Gastroesophageal sphincter (tissue), 4 donors: ENCODE measurements at regions not wholly inside any gene's neighbourhood (a gene's known extent, or its start where the extent isn't known, plus 50 kb on each side); places are given as distances from the start of the nearest gene placed in this dataset.

ENCODE experiments used
- ATAC-seq: fragments of 150-250 bp; one replicate; pipeline ENCODE4 v1.9.1; 2016; ENCODE audit warnings: mild to moderate bottlenecking, moderate library complexity
- H3K27ac ChIP-seq, 4 donors: fragments of 200-600 bp; sonication (generic) in 3 of 4; 1 replicate in 3 of 4; 2 replicates in 1 of 4; pipeline ENCODE4 v1.5.1; 2016 to 2019
- H3K27me3 ChIP-seq: fragments of 200-600 bp; sonication (generic); one replicate; pipeline ENCODE4 v1.5.1; 2019
- H3K36me3 ChIP-seq, 2 donors: fragments of 200-600 bp; sonication (generic); one replicate each; pipeline ENCODE4 v1.5.1; 2019; ENCODE audit warnings: control low read depth in 1 of 2
- H3K4me1 ChIP-seq, 3 donors: fragments of 200-600 bp; sonication (generic); 1 replicate in 2 of 3; 2 replicates in 1 of 3; pipeline ENCODE4 v1.5.1; 2016 to 2019; ENCODE audit warnings: control low read depth in 2 of 3
- H3K4me3 ChIP-seq, 2 donors: fragments of 200-600 bp; sonication (generic); one replicate each; pipeline ENCODE4 v1.5.1; 2019; ENCODE audit warnings: mild to moderate bottlenecking in 1 of 2, moderate library complexity in 1 of 2
- H3K9me3 ChIP-seq, 3 donors: fragments of 200-600 bp; sonication (generic); one replicate each; pipeline ENCODE4 v1.5.1; 2017 to 2019; ENCODE audit warnings: control low read depth in 2 of 3
- EP300 ChIP-seq: sonication (generic); formaldehyde crosslinking; IDR thresholded peaks from one replicate; pipeline ENCODE4 v1.6.1; 2017; ENCODE audit warnings: antibody characterized with exemption, mild to moderate bottlenecking
- POLR2A ChIP-seq, 2 donors: fragments of 450-650 bp; IDR thresholded peaks; one replicate each; pipeline ENCODE4 v1.6.1; 2017; ENCODE audit warnings: antibody characterized with exemption in 2 of 2, mild to moderate bottlenecking in 2 of 2, moderate library complexity in 1 of 2
- POLR2AphosphoS5 ChIP-seq: sonication (generic); formaldehyde crosslinking; IDR thresholded peaks from one replicate; pipeline ENCODE4 v1.6.1; 2017; ENCODE audit warnings: antibody characterized with exemption
- WGBS, 2 donors: methylation state at CpG; one replicate each; pipeline ENCODE4 v1.1.5; 2018; ENCODE audit warnings: low coverage in 1 of 2; 5-methylcytosine and 5-hydroxymethylcytosine counted together
- TF ChIP-seq, protein P1 (sequence below), 4 experiments: fragments of 200-600 bp in 2 of 4; fragments of 450-650 bp in 2 of 4; sonication (generic) in 1 of 4; IDR thresholded peaks; one replicate each; pipeline ENCODE4 v1.5.1; 2017 to 2019; ENCODE audit warnings: antibody characterized with exemption in 4 of 4, mild to moderate bottlenecking in 2 of 4, moderate library complexity in 2 of 4

- no peaks in the 10 kb centered on the region for H3K36me3 ChIP-seq
- 90% methylated on average over 1 of the region's 1 CpG; no CpG with 5 or more reads in 1 of the 2 donors for WGBS, 2 donors
- H3K4me1 ChIP-seq = no peaks in the 10 kb centered on the region
- H3K4me3 ChIP-seq = no peak overlapping the region
- H3K27me3 ChIP-seq = no peaks in the 10 kb centered on the region
- no peaks in the 10 kb centered on the region for H3K9me3 ChIP-seq
- no peak overlapping the region for H3K27ac ChIP-seq
- TF ChIP-seq POLR2AphosphoS5 (no peak), EP300 (no peak), POLR2A (IDR thresholded peaks at IDR 0.05) (no peak)
- TF ChIP-seq, protein P1, sequence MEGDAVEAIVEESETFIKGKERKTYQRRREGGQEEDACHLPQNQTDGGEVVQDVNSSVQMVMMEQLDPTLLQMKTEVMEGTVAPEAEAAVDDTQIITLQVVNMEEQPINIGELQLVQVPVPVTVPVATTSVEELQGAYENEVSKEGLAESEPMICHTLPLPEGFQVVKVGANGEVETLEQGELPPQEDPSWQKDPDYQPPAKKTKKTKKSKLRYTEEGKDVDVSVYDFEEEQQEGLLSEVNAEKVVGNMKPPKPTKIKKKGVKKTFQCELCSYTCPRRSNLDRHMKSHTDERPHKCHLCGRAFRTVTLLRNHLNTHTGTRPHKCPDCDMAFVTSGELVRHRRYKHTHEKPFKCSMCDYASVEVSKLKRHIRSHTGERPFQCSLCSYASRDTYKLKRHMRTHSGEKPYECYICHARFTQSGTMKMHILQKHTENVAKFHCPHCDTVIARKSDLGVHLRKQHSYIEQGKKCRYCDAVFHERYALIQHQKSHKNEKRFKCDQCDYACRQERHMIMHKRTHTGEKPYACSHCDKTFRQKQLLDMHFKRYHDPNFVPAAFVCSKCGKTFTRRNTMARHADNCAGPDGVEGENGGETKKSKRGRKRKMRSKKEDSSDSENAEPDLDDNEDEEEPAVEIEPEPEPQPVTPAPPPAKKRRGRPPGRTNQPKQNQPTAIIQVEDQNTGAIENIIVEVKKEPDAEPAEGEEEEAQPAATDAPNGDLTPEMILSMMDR (IDR thresholded peaks at IDR 0.05) = no peak
- no peak for ATAC-seq
Measured at GRCh38 chr12:66733321-66733720, 54.4 kb upstream of the GRIP1 start.

GRCh38 chr12:66733839-66734238 lies 55.0 kb upstream of the GRIP1 start:
- no peak for TF ChIP-seq EP300
- TF ChIP-seq POLR2A (IDR thresholded peaks at IDR 0.05) = no peak
- TF ChIP-seq, protein P1 (IDR thresholded peaks at IDR 0.05) = no peak
- no peak for TF ChIP-seq POLR2AphosphoS5
- H3K4me1 ChIP-seq = no peaks in the 10 kb centered on the region
- no peaks in the 10 kb centered on the region for H3K27me3 ChIP-seq
- no peaks in the 10 kb centered on the region for H3K36me3 ChIP-seq
- H3K9me3 ChIP-seq = no peaks in the 10 kb centered on the region
- ATAC-seq = no peak
- H3K4me3 ChIP-seq = no peak overlapping the region
- H3K27ac ChIP-seq = no peak overlapping the region
- WGBS, 2 donors = 85 to 96% methylated on average over 4 of the region's 4 CpGs

GRCh38 chr12:66735275-66735674 lies 56.4 kb upstream of the GRIP1 start:
- H3K4me1 ChIP-seq = no peaks in the 10 kb centered on the region
- no peaks in the 10 kb centered on the region for H3K27me3 ChIP-seq
- H3K9me3 ChIP-seq = no peaks in the 10 kb centered on the region
- H3K36me3 ChIP-seq = no peaks in the 10 kb centered on the region
- 78 to 81% methylated on average over 3 to 4 of the region's 4 CpGs for WGBS, 2 donors
- TF ChIP-seq, protein P1 (IDR thresholded peaks at IDR 0.05) = no peak
- TF ChIP-seq POLR2AphosphoS5 (no peak), EP300 (no peak), POLR2A (IDR thresholded peaks at IDR 0.05) (no peak)
- no peak for ATAC-seq
- H3K4me3 ChIP-seq = no peak overlapping the region
- H3K27ac ChIP-seq = no peak overlapping the region

GRCh38 chr12:66736931-66737330 lies 58.1 kb upstream of the GRIP1 start:
- H3K4me3 ChIP-seq = no peak overlapping the region
- no peaks in the 10 kb centered on the region for H3K27me3 ChIP-seq
- TF ChIP-seq, protein P1 (IDR thresholded peaks at IDR 0.05) = no peak
- TF ChIP-seq EP300 (no peak), POLR2AphosphoS5 (no peak), POLR2A (IDR thresholded peaks at IDR 0.05) (no peak)
- no peaks in the 10 kb centered on the region for H3K36me3 ChIP-seq
- 60 to 71% methylated on average over 4 of the region's 4 CpGs for WGBS, 2 donors
- H3K4me1 ChIP-seq = no peaks in the 10 kb centered on the region
- H3K27ac ChIP-seq = no peak overlapping the region
- no peaks in the 10 kb centered on the region for H3K9me3 ChIP-seq
- ATAC-seq = no peak

DNA sequence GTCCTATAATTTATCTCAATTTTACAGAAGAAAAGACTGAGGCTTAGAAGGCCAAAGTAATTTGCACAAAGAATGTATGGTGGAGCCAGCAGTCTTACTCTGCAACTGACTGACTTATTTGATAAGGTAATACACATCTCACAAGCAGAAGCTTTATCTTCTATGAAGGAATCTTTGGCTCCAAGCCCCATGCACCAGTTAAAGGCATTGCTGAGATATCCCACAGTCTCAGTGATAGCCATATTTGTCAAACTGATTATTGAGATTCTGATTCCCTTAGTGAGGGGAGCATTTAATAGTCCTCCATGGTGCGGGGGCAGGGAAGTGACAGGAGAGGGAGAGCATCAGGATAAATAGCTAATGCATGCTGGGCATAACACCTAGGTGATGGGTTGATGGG lies 60.4 kb upstream of the GRIP1 start:
- H3K27me3 ChIP-seq = no peaks in the 10 kb centered on the region
- H3K27ac ChIP-seq = no peak overlapping the region
- no peak overlapping the region for H3K4me3 ChIP-seq
- WGBS, 2 donors = 80% methylated on average over 1 of the region's 1 CpG; no CpG with 5 or more reads in 1 of the 2 donors
- H3K4me1 ChIP-seq = no peaks in the 10 kb centered on the region
- TF ChIP-seq, protein P1 (IDR thresholded peaks at IDR 0.05) = no peak
- no peaks in the 10 kb centered on the region for H3K9me3 ChIP-seq
- ATAC-seq = no peak
- H3K36me3 ChIP-seq = no peaks in the 10 kb centered on the region
